Retina (tissue), 1 donor: ENCODE measurements at regions not wholly inside any gene's neighbourhood (a gene's known extent, or its start where the extent isn't known, plus 50 kb on each side); places are given as distances from the start of the nearest gene placed in this dataset.
A peak's percentile ranks its signal among the peaks of the same experiment; 100 is the strongest.
"Not testable (repeated sequence)": the region's sequence is repeated elsewhere in the genome, so short reads cannot be mapped to it uniquely, and the experiment has no call there.

Experiments used
- DNase-seq: peaks from one replicate; pipeline ENCODE4 v3.0.0-alpha.2; 2016

GRCh38 chr1:4452701-4453100 is 201.7 kb upstream of the AJAP1 start:
- DNase-seq, result no peak

GRCh38 chr1:4460052-4460451 is 194.4 kb upstream of the AJAP1 start:
- DNase-seq, result no peak

DNA sequence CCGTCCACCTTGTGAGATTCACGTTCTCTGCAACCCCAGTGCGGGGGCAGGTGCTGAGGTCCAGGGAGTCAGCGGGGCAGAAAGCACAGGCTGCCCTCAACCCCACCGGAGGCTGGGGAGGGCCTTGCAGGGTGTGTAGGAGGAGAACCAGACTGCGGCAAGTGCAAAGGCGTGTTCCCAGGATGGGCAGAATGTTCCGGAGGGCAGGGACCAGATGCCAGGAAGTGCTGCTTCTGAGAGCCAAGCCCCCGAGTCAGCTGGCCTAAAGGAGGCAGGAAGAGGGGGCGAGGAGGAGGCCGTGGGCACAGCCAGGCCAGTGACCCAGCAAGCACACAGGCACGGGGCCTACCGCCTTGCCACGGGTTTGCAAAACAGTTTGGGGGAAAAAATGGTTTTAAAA is 193.8 kb upstream of the AJAP1 start:
- DNase-seq, result no peak

GRCh38 chr1:4461726-4462290 is 192.6 kb upstream of the AJAP1 start:
- DNase-seq, result no peak

- no peak for DNase-seq
These were observed 191.5 kb upstream of the AJAP1 start for GRCh38 chr1:4462831-4463484.

GRCh38 chr1:4463631-4464030 is 190.8 kb upstream of the AJAP1 start:
- no peak for DNase-seq

- DNase-seq, result no peak
These were observed 189.9 kb upstream of the AJAP1 start for GRCh38 chr1:4464478-4464877.

DNA sequence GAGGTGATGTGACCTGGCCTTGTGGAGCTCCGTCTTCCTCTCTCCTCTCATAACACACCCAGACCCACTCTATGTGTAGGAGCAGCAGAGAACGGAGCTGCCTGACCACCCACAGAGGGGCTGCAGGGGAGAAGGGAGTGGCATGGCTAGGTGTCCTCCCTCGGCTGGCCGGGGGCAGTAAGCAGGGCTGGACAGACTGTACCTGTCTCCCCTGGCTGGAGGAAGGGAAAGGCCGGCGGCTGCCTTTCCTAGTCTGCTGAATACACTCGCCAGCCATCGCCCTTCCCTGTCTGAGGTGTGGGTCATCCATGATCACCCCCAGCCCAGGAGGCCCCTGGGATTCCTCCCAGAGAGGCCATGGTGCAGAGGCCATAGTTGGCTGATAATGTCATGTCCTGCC is 187.2 kb upstream of the AJAP1 start:
- DNase-seq, result no peak

DNA sequence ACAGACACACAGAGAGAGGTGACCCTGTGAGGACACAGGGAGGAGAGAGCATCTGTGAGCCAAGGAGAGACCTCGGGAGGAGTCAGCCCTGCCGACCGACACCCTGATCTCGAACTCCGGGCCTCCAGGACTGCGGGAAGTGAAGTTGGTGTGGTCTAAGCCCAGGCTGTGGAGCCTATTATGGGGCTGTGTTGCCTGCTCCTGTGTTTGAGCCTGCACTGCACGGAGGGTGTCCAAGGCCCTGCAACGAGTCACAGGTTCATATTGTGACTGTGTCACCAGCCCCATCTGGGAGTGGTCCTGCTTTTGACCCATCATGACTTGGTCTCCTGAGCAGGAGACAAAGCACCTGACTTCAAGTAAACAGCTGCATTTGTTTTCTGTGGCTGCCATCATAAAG is 186.0 kb upstream of the AJAP1 start:
- no peak for DNase-seq

DNA sequence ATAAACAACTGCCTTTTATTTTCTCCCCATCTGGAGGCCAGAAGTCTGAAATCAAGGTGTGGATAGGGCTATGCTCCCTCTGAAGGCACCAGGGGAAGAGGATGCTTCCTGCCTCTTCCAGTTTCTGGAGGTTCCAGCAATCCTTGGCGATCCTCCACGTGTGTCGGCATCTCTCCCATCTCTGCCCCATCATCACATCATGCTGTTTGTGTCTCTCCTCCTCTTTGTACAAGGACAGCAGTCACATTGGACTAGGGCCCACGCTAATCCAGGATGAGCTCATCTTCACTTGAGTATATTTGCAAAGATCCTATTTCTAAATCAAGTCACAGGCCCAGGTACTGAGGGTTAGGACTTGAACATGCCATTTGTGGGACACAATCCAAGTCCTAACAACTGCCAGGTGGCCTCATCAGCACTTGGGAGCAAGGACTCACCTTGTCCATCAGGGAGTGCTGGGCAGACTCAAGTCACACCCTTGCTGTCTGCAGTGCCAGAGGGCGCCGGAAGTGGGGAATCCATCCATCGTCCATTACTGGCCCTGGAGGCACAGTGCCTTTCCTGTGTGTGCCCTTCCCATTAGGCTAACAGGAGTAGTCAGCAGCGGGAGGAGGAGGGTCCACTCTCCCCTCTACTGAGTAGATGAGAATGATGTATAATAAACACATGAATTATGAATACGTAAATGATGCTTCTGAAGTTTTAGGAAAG is 185.4 kb upstream of the AJAP1 start:
- no peak for DNase-seq

DNA sequence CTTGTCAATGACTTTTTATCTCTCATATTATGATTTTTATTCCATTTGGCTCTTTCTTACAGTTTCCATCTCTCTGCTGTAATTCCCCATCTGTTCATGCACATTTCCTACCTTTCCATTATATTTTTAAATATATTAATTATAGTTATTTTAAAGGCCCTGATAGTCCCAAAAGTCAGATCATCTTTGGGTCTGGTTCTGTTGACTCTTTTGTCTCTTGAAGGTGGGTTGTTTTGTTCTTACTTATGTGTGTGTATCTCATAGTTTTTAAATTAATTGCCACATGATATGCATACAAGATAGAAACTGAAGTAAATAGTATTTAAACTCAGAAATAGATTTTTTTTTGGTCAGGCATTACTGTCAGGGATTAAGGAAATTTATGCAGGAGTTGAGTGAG is 178.0 kb upstream of the AJAP1 start:
- DNase-seq, result no peak

- DNase-seq, result no peak
These were observed 173.0 kb upstream of the AJAP1 start for GRCh38 chr1:4481451-4481850.

DNA sequence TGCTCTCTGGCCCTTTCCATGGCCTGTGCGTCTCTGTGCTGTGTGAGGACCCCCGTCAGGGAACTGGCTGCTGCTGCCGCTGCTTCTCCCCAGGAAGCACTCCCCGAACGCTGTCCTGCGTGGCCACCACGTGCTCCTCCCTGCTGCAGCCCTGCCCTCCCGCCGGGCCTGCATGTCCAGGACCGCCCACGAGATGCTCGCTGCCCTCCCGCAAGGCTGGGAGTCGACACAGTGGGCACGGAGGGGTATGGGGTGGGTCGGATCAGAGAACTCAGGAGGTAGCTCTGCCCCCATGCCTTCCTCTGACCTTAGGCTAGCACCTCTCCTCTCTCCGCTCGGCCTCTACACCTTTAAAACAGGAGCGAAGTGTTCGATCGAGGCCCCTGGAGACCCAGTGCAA is 171.9 kb upstream of the AJAP1 start:
- no peak for DNase-seq

DNA sequence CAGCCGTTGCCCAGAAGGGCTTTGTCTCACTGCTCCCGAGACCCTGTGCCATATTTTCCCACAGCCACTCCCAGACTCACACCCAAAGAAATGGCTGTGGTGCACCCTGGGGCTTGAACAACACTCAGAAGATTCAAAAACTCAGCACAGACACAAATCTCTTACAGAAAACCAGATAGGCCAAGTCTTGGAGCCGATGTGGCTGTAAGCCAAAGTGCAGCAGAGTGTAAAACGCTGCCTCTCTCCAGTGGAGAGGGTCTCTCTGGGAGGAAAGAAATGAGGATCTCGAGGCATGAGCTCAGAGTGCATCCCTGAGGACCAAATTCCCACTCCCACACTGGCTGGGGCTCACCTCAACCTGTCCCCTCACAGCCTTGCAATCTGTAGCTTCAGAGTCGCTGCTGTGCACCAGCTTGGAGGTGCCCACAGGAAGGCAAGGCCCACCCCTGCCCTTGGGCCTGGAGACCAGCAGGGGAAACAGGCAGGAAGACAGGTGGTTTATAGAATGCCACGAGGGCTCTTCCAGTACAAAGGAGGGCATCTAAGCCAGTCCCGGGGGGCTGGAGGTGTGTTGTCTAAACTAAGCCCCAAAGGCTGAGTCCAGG is 171.3 kb upstream of the AJAP1 start:
- peak; percentile 20 for DNase-seq

DNA sequence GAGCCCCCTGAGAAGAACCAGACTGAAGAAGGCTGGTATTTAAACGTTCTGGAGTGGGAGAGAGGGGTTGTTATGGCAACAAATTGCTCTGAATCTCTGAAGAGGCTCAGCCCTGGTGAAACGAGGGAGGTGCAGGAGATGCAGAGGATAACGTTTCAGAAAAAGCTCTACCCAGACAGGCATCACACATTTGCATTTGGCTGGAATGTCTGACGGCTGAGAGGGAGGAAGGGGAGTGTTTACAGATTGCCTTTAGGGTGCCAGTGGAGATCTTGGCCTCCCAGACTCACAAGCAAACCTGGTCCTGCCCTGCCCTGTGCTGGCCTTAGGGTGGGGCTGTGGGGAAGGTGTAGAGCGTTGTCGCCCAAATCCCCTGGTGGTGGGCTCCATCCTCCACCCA is 169.0 kb upstream of the AJAP1 start:
- peak; percentile 24 for DNase-seq

DNA sequence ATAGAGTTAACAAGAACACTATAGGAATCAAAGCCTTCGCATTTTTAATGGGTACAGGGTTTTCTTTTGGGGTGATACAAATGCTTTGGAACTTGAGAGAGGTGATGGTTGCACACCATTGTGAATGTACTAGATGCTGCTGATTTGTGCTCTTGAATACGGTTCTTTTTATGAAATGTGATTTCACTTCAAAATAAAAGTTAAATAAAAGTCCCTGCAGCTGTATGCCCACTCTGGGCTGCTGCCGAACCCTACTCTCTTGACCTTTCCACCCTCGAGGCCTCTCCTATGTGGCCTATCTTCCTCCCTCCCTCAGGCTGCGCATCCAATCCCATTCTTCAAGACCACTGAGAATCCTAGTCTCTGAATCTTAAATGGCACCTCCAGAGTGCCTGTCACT is 168.5 kb upstream of the AJAP1 start:
- DNase-seq, result no peak

DNA sequence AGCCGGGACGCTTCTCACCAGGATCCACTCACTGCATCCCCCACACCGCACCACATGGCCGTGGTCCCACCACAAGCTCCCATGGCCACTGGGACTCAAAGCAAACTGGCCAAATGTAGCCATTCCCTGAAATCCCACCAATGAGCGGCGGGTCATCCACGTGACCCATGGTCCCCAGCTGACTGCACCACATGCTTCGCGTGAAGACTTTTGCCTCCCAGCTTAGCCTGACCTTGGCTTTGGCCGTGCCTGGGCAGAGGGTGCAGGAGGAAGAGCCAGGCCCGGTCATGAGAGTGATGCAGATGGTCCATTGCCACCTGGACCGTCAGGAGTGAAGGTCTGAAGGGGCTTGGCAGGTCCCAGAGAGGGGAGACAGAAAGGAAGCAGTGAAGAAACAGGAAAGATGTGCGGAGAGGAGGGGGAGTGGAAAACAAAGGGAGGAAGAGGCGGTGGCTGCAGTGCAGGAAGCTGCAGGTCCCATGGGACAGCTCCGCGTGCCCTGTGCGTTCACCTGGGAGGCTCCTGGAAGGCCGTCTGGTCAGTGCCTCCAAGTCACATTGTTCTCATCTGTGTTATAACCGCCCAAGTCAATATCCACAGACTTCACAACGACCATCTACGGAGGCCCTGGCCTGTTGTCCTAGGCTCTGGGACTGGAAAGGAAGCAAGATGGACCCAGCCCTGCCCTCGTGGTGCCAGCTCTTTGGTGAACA is 167.8 kb upstream of the AJAP1 start:
- DNase-seq, result no peak

DNA sequence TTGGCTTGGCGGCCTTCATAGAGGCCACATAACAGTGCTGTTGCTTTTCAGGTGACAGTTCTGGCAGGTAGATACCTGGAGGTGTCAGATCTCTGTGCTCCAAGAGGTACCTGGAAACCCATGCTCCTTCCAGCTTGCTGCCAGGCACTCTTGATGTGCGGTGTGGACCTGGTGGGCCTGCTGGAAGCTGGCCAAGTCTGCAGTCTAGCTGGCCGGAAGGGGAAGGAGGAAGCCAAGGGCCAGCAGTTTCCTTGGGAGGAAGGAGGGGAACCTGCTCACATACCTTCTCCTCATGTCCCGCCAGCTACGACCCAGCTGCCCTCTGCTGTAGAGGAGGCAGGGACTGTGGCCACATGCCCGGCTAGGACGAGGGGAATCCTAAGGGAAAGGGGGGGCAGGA is 166.4 kb upstream of the AJAP1 start:
- no peak for DNase-seq

DNA sequence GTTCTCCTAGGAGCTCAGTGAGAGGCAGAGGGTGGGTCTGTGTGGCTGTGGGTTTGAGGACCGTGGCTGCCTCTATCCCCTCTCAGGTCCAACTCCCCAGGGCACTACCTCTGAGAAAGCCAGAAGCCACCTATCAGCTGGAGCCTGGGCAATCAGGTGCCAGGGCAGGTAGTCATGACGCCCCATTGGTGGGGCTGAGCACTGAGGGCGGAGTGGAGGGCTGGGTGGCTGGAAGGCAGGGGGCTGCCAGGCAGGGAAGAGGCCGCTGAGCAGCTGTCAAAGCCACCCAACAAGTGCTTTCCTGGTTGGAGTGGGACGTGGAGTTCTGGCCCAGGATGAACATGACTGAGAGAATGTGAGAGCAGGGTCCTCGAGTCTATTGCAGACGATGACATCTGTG is 164.9 kb upstream of the AJAP1 start:
- DNase-seq, result no peak

DNA sequence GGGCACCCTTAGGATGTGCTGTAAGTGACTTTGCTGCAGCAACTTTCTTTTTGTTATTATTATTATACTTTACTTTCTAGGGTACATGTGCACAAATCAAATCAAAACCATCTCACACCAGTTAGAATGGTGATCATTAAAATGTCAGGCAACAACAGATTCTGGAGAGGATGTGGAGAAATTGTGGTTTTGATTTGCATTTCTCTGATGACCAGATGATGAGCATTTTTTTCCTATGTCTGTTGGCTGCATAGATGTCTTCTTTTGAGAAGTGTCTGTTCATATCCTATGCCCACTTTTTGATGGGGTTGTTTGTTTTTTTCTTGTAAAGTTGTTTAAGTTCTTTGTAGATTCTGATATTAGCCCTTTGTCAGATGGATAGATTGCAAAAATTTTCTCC is 164.4 kb upstream of the AJAP1 start:
- not testable (repeated sequence) for DNase-seq

DNA sequence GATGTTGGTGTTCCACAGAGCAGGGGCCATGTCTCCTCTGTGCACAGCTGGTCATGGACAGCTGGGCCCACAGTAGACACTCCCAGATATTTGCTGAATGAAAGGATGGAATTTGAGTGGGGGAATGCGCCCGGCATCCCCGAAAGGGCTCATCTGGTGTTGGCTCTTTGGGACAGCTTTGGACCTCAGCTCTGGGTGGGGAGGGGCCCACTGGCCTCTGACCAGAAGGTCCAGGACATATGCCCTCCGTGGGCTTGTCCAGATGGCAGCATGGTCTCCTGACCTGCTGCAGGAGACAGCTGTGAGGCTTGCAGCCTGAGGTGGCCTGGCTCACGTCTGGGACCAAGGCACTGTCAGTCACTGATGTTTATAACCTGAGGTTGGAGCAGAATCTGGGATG is 160.4 kb upstream of the AJAP1 start:
- DNase-seq, result no peak

DNA sequence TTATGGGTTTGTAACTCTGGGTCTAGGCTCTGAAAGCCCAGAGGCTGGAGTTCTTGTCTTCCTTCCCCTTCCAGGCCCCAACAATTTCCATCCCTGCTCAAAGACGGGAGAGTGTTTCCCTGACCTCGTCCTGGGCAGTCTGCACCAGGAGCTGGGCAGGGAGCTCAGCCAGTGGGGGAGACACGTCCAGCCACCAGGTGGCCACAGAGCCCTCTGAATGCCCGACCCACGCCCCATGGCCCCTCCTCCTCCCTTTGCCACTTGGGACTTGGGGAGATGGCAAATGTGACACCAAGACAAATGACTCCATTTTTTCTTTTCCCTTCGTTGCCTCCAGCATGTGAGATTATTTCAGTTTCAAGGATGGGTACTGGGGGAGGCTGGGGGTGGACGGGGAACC is 159.9 kb upstream of the AJAP1 start:
- no peak for DNase-seq

DNA sequence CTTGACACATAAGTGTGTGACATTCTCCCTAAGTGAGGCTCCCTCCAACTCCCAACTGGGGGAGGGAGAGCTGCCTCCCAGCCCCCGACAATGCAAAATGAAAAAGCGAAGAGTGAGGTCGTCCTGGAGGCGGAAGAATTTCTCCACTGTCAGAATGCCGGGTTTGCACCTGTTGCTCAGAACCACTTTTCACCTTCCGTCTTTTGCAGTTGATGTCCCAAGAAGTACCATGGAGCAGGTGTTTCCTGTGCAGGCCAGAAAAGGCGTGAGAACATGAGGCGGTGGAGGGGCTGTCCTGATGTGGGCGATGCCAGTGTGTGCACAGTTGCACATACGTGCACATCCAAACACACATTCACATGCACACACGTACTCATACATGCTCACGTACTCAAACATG is 158.6 kb upstream of the AJAP1 start:
- DNase-seq, result no peak

DNA sequence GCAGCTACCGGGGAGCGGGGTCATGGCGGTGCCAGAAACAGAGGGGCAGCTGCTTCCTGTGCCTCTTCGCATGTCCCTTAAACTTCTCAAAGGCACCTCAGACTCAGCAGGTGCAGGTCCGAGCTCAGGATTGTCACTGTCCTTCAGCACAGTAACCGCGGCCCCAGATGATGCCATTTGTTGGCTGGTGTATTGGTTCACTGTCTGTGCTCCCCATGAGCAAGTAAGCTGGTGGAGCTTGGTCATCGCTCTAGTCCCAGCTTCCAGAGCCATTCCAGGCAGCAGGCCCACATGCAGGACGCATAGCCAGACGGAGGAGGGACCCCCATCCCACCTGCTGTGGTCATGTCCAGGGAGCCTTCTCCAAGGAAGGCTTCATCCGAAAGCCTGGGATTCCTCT is 154.0 kb upstream of the AJAP1 start:
- no peak for DNase-seq
